ENCODE measurements at regions not wholly inside any gene's neighbourhood (a gene's known extent, or its start where the extent isn't known, plus 50 kb on each side); places are given as distances from the start of the nearest gene placed in this dataset.

GRCh38 chr6:9484091-9484490, 930.8 kb downstream of the TFAP2A start:
- in situ Hi-C loops (cut with HindIII; ENCODE audit: extremely low pct_ligation_motif_present, low pct_unique_long_range_greater_than_20kb) = no loop called here
- Histone ChIP-seq H4K20me1 (ENCODE audit: insufficient read depth, low read length) (no peaks in the 10 kb centered on the region), H3K27ac (ENCODE audit: extremely low read length, insufficient read depth, low read length) (no peak overlapping the region), H3K27me3 (ENCODE audit: control insufficient read depth in 1 of 2, insufficient read depth in 2 of 2, low read length in 2 of 2) (no peaks in the 10 kb centered on the region), H2AFZ (ENCODE audit: low read length) (no peak overlapping the region), H3K4me2 (ENCODE audit: low read depth, low read length) (no peak overlapping the region), H3K36me3 (replicated peaks in 1 of 2; ENCODE audit: control insufficient read depth in 1 of 2, insufficient read depth in 2 of 2, low read length in 2 of 2) (no peaks in the 10 kb centered on the region), H3K4me1 (ENCODE audit: insufficient read depth, low read length) (no peaks in the 10 kb centered on the region), H3K4me3 (replicated peaks in 1 of 3; ENCODE audit: insufficient read depth in 1 of 3, low read depth in 2 of 3, low read length in 3 of 3) (no peak overlapping the region), H3K9me3 (ENCODE audit: low read length) (peaks cover 22% of the 10 kb centered on the region), H3K9ac (ENCODE audit: insufficient read depth, low read depth, low read length) (no peak overlapping the region), H3K79me2 (ENCODE audit: insufficient read depth, low read length) (no peaks in the 10 kb centered on the region)
- ChIA-PET CTCF (ENCODE audit: low intra/inter-chr PET ratio, low total read pairs) (no interaction called here), POLR2A (no interaction called here)
- FAIRE-seq = no peak
- no peak for ATAC-seq
- no peak for DNase-seq (ENCODE audit: low spot score)
- intact Hi-C loops (cut with micrococcal nuclease; ENCODE audit: unreplicated experiment) = no loop called here
- WGBS (ENCODE audit: low lambda C conversion rate) = 35% methylated on average over 3 of the region's 3 CpGs
- no TSS peak for BruUV-seq (replicated peaks)
- TF ChIP-seq ZFY (CRISPR knock-in tag; IDR thresholded peaks at IDR 0.05) (no peak), ZNF567 (CRISPR knock-in tag; IDR thresholded peaks at IDR 0.05; ENCODE audit: borderline replicate concordance) (no peak), MIER3 (CRISPR knock-in tag; IDR thresholded peaks at IDR 0.05; ENCODE audit: borderline replicate concordance) (no peak), AGO1 (IDR thresholded peaks at IDR 0.05; ENCODE audit: low read depth, low read length, poor library complexity, severe bottlenecking) (no peak), FOXA1 (IDR thresholded peaks at IDR 0.05) (no peak), FOXA1 (CRISPR knock-in tag; IDR thresholded peaks at IDR 0.05) (no peak), FOXP1 (IDR thresholded peaks at IDR 0.05) (no peak), FOXP1 (CRISPR knock-in tag; IDR thresholded peaks at IDR 0.05) (no peak), ATF7-NPFF (CRISPR knock-in tag; IDR thresholded peaks at IDR 0.05; ENCODE audit: low read depth) (no peak)

- no TSS peak for BruUV-seq (replicated peaks)
- POLR2A ChIA-PET = no interaction called here
- no peaks in the 10 kb centered on the region for H3K27me3 ChIP-seq (ENCODE audit: control insufficient read depth in 1 of 2, insufficient read depth in 2 of 2, low read length in 2 of 2)
Measured at GRCh38 chr6:9482030-9482738, 932.7 kb downstream of the TFAP2A start.

More at GRCh38 chr6:9482030-9482738, 932.7 kb downstream of the TFAP2A start:
- FAIRE-seq = no peak
- 1% methylated on average over 5 of the region's 5 CpGs for WGBS (ENCODE audit: low lambda C conversion rate)
- H3K36me3 ChIP-seq (replicated peaks in 1 of 2; ENCODE audit: control insufficient read depth in 1 of 2, insufficient read depth in 2 of 2, low read length in 2 of 2) = no peaks in the 10 kb centered on the region
- H3K9me3 ChIP-seq (ENCODE audit: low read length) = peaks cover 29% of the 10 kb centered on the region
- H3K27ac ChIP-seq (ENCODE audit: extremely low read length, insufficient read depth, low read length) = no peak overlapping the region
- TF ChIP-seq MZF1 (CRISPR knock-in tag; IDR thresholded peaks at IDR 0.05; ENCODE audit: borderline replicate concordance) = no peak
- no peak for TF ChIP-seq YY1 (IDR thresholded peaks at IDR 0.05; ENCODE audit: insufficient read depth, insufficient replicate concordance, low read depth, low read length)
- no peak for TF ChIP-seq ZFX (CRISPR knock-in tag; IDR thresholded peaks at IDR 0.05; ENCODE audit: low read depth)
- no peak for DNase-seq (ENCODE audit: low spot score)
- CTCF ChIA-PET (ENCODE audit: low intra/inter-chr PET ratio, low total read pairs) = no interaction called here
- intact Hi-C loops (cut with micrococcal nuclease; ENCODE audit: unreplicated experiment) (no loop called here), in situ Hi-C loops (cut with HindIII; ENCODE audit: extremely low pct_ligation_motif_present, low pct_unique_long_range_greater_than_20kb) (no loop called here)
- H3K4me2 ChIP-seq (ENCODE audit: low read depth, low read length) = no peak overlapping the region
- no peaks in the 10 kb centered on the region for H3K4me1 ChIP-seq (ENCODE audit: insufficient read depth, low read length)
- no peaks in the 10 kb centered on the region for H4K20me1 ChIP-seq (ENCODE audit: insufficient read depth, low read length)
- H3K4me3 ChIP-seq (replicated peaks in 1 of 3; ENCODE audit: insufficient read depth in 1 of 3, low read depth in 2 of 3, low read length in 3 of 3) = no peak overlapping the region
- no peaks in the 10 kb centered on the region for H3K79me2 ChIP-seq (ENCODE audit: insufficient read depth, low read length)
- no peak overlapping the region for H2AFZ ChIP-seq (ENCODE audit: low read length)
- no peak for ATAC-seq
- H3K9ac ChIP-seq (ENCODE audit: insufficient read depth, low read depth, low read length) = no peak overlapping the region

Data from HepG2 (cell line).